ENCODE measurements at regions not wholly inside any gene's neighbourhood (a gene's known extent, or its start where the extent isn't known, plus 50 kb on each side); places are given as distances from the start of the nearest gene placed in this dataset.

DNA sequence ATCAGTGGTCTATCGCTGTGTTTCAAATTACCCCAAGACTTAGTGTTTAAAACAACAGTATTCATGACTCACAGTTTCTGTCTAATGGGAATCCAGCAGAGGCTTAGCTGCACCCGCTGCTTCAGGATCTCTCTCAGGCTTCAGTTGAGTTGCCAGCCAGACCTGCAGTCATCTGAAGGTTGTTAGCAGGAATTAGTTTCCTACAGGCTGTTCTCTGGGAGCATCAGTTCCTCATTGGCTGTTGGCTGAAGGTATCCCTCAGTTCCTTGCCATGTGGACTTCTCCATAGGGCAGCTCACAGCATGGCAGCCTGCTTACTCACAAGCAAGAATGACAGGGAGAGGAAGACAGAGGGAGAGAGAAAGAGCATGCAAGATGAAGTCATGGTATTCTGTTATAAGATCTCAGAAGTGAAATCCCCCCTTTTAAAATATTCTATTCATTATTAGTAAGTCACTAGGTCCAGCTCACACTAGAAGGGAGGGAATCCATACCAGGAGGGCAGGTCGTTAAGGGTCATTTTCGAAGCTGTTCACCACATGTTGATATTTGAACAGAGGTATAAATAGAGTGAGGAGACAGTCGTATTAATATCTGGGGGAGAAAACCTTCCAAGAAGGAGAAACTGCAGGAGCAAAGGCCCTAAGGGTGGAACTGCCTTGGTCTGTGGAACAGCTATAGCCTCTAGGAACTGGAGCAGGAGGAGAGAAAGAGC lies 473.9 kb upstream of the PPP2R3A start:
- intact Hi-C loops (cut with DNase I): no loop called here
- TF ChIP-seq POLR2AphosphoS5 (IDR thresholded peaks at IDR 0.05; ENCODE audit: insufficient read depth in 1 of 2, low read depth in 1 of 2) (no peak), CTCF (IDR thresholded peaks at IDR 0.05) (no peak), POLR2A (IDR thresholded peaks at IDR 0.05) (no peak)
- Histone ChIP-seq H3K9me3 (no peaks in the 10 kb centered on the region), H3K27me3 (no peaks in the 10 kb centered on the region), H3K36me3 (no peaks in the 10 kb centered on the region), H3K4me1 (no peaks in the 10 kb centered on the region), H3K27ac (no peak overlapping the region), H3K4me3 (no peak overlapping the region)
- DNase-seq (ENCODE audit: extremely low spot score in 2 of 2): no peak

- Histone ChIP-seq H3K9me3 (no peaks in the 10 kb centered on the region), H3K27me3 (no peaks in the 10 kb centered on the region), H3K36me3 (no peaks in the 10 kb centered on the region), H3K4me3 (no peak overlapping the region), H3K27ac (no peak overlapping the region), H3K4me1 (no peaks in the 10 kb centered on the region)
- intact Hi-C loops (cut with DNase I): no loop called here
- DNase-seq (ENCODE audit: extremely low spot score in 2 of 2): no peak
- no peak for TF ChIP-seq CTCF (IDR thresholded peaks at IDR 0.05)
- TF ChIP-seq POLR2A (IDR thresholded peaks at IDR 0.05): no peak
- no peak for TF ChIP-seq POLR2AphosphoS5 (IDR thresholded peaks at IDR 0.05; ENCODE audit: insufficient read depth in 1 of 2, low read depth in 1 of 2)
Measured at GRCh38 chr3:135495891-135496290, 469.6 kb upstream of the PPP2R3A start.

- TF ChIP-seq POLR2A (IDR thresholded peaks at IDR 0.05) (no peak), POLR2AphosphoS5 (IDR thresholded peaks at IDR 0.05; ENCODE audit: insufficient read depth in 1 of 2, low read depth in 1 of 2) (no peak), CTCF (IDR thresholded peaks at IDR 0.05) (no peak)
- Histone ChIP-seq H3K4me3 (no peak overlapping the region), H3K9me3 (no peaks in the 10 kb centered on the region), H3K4me1 (no peaks in the 10 kb centered on the region), H3K27me3 (no peaks in the 10 kb centered on the region), H3K36me3 (no peaks in the 10 kb centered on the region), H3K27ac (no peak overlapping the region)
- intact Hi-C loops (cut with DNase I): no loop called here
- no peak for DNase-seq (ENCODE audit: extremely low spot score in 2 of 2)
Measured at GRCh38 chr3:135497979-135498378, 467.5 kb upstream of the PPP2R3A start.

GRCh38 chr3:135499426-135499825 lies 466.1 kb upstream of the PPP2R3A start:
- no peak overlapping the region for H3K4me3 ChIP-seq
- no peak for DNase-seq (ENCODE audit: extremely low spot score in 2 of 2)
- no peaks in the 10 kb centered on the region for H3K27me3 ChIP-seq
- no peak for TF ChIP-seq POLR2AphosphoS5 (IDR thresholded peaks at IDR 0.05; ENCODE audit: insufficient read depth in 1 of 2, low read depth in 1 of 2)
- no peak for TF ChIP-seq POLR2A (IDR thresholded peaks at IDR 0.05)
- no peak for TF ChIP-seq CTCF (IDR thresholded peaks at IDR 0.05)
- H3K27ac ChIP-seq: no peak overlapping the region
- H3K36me3 ChIP-seq: no peaks in the 10 kb centered on the region
- no peaks in the 10 kb centered on the region for H3K9me3 ChIP-seq
- no peaks in the 10 kb centered on the region for H3K4me1 ChIP-seq
- intact Hi-C loops (cut with DNase I): no loop called here

GRCh38 chr3:135500034-135500433 lies 465.5 kb upstream of the PPP2R3A start:
- TF ChIP-seq POLR2A (IDR thresholded peaks at IDR 0.05) (no peak), POLR2AphosphoS5 (IDR thresholded peaks at IDR 0.05; ENCODE audit: insufficient read depth in 1 of 2, low read depth in 1 of 2) (no peak), CTCF (IDR thresholded peaks at IDR 0.05) (no peak)
- no peaks in the 10 kb centered on the region for H3K9me3 ChIP-seq
- intact Hi-C loops (cut with DNase I): no loop called here
- no peak overlapping the region for H3K27ac ChIP-seq
- no peak for DNase-seq (ENCODE audit: extremely low spot score in 2 of 2)
- H3K27me3 ChIP-seq: no peaks in the 10 kb centered on the region
- no peaks in the 10 kb centered on the region for H3K4me1 ChIP-seq
- H3K36me3 ChIP-seq: no peaks in the 10 kb centered on the region
- no peak overlapping the region for H3K4me3 ChIP-seq
